ENCODE measurements at regions not wholly inside any gene's neighbourhood (a gene's known extent, or its start where the extent isn't known, plus 50 kb on each side); places are given as distances from the start of the nearest gene placed in this dataset.

DNA sequence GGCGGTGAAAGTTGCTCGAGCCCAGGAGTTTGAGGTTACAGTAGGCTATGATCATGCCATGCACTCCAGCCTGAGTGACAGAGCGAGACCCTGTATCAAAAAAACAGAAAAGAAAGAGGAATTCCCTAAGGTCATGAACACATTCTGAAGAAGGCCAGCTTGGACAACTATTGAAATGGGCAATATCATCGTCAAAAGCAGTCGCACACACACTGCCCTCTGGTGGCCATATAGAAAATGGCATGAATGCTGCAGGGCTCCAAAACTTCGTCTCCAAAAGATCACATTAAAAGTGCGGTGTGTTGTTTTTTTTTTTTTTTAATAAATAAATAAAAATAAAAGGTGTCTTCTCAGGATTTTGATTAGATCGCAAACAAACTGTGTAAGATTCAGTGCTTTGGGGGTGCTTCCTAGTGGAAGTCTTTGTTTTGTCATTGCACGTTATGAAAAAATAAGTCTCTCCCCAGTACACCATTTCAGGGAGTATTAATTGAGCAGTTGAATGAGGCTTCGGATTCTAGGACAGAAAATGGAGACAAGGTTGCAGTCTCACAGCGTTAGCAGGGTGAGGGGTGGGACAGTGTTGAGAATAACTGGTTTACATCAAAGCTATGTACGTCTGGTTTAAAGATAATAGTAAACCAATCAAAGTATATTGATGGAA lies 87.5 kb upstream of the FMN2 start:
- peaks cover 13 to 24% (median 22%) of the 10 kb centered on the region in 3 donors for H3K27me3 Mint-ChIP-seq (ENCODE audit: low read depth in 3 of 3)

GRCh38 chr1:240005997-240006650 lies 85.6 kb upstream of the FMN2 start:
- Histone ChIP-seq H3K79me2 (ENCODE audit: insufficient read depth, low read length) (no peaks in the 10 kb centered on the region), H3K36me3 (replicated peaks in 1 of 2; ENCODE audit: control insufficient read depth in 1 of 2, insufficient read depth in 2 of 2, low read length in 2 of 2) (no peaks in the 10 kb centered on the region), H4K20me1 (ENCODE audit: insufficient read depth, low read length) (no peaks in the 10 kb centered on the region), H3K4me1 (ENCODE audit: control insufficient read depth in 1 of 2, insufficient read depth in 2 of 2, low read length in 2 of 2) (no peaks in the 10 kb centered on the region), H2AFZ (ENCODE audit: insufficient read depth, low read depth, low read length, poor library complexity, severe bottlenecking) (no peak overlapping the region), H3K9ac (ENCODE audit: insufficient read depth, low read length, poor library complexity, severe bottlenecking) (no peak overlapping the region), H3K4me2 (replicated peaks; ENCODE audit: extremely low read depth, low read length, poor library complexity, severe bottlenecking) (no peak overlapping the region), H3K27me3 (ENCODE audit: control insufficient read depth in 2 of 2, insufficient read depth in 2 of 2, low read length in 2 of 2) (peaks cover 0 to 3% of the 10 kb centered on the region in 2 donors), H3K9me3 (replicated peaks in 1 of 2; ENCODE audit: control insufficient read depth in 1 of 2, insufficient read depth in 1 of 2, low read length in 2 of 2) (peaks cover 6% of the 10 kb centered on the region in 2 donors), H3K4me3 (replicated peaks in 1 of 3; ENCODE audit: low read depth in 2 of 3, low read length in 3 of 3) (no peak overlapping the region), H3K27ac (ENCODE audit: low read depth in 1 of 2, low read length in 2 of 2) (no peak overlapping the region)
- peaks cover 0 to 16% (median 7%) of the 10 kb centered on the region in 3 donors for H3K27me3 Mint-ChIP-seq (ENCODE audit: low read depth in 3 of 3)
- no peak for DNase-seq
- WGBS (ENCODE audit: insufficient coverage), result 40% methylated on average over 1 of the region's 5 CpGs
- no peak overlapping the region for H3K27ac Mint-ChIP-seq
- H3K9me3 Mint-ChIP-seq, result peaks cover 0 to 13% (median 9%) of the 10 kb centered on the region in 7 donors
- TF ChIP-seq, protein P1, sequence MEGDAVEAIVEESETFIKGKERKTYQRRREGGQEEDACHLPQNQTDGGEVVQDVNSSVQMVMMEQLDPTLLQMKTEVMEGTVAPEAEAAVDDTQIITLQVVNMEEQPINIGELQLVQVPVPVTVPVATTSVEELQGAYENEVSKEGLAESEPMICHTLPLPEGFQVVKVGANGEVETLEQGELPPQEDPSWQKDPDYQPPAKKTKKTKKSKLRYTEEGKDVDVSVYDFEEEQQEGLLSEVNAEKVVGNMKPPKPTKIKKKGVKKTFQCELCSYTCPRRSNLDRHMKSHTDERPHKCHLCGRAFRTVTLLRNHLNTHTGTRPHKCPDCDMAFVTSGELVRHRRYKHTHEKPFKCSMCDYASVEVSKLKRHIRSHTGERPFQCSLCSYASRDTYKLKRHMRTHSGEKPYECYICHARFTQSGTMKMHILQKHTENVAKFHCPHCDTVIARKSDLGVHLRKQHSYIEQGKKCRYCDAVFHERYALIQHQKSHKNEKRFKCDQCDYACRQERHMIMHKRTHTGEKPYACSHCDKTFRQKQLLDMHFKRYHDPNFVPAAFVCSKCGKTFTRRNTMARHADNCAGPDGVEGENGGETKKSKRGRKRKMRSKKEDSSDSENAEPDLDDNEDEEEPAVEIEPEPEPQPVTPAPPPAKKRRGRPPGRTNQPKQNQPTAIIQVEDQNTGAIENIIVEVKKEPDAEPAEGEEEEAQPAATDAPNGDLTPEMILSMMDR (IDR thresholded peaks at IDR 0.05), result no peak
- intact Hi-C loops (cut with micrococcal nuclease), result no loop called here
- no peaks in the 10 kb centered on the region for H3K4me1 Mint-ChIP-seq
- H3K36me3 Mint-ChIP-seq, result no peaks in the 10 kb centered on the region
- H3K4me3 Mint-ChIP-seq, result no peak overlapping the region

More for the DNA sequence above, 87.5 kb upstream of the FMN2 start:
- Mint-ChIP-seq H3K4me3 (no peak overlapping the region), H3K9me3 (peaks cover 0 to 4% (median 3%) of the 10 kb centered on the region in 7 donors), H3K36me3 (no peaks in the 10 kb centered on the region), H3K4me1 (no peaks in the 10 kb centered on the region), H3K27ac (no peak overlapping the region)
- no peaks in the 10 kb centered on the region for H3K79me2 ChIP-seq (ENCODE audit: insufficient read depth, low read length)
- H3K27me3 ChIP-seq (ENCODE audit: control insufficient read depth in 2 of 2, insufficient read depth in 2 of 2, low read length in 2 of 2), result peaks cover 4 to 16% of the 10 kb centered on the region in 2 donors
- TF ChIP-seq, protein P1 (IDR thresholded peaks at IDR 0.05), result peak; percentile 93
- H3K4me1 ChIP-seq (ENCODE audit: control insufficient read depth in 1 of 2, insufficient read depth in 2 of 2, low read length in 2 of 2), result no peaks in the 10 kb centered on the region
- H3K27ac ChIP-seq (ENCODE audit: low read depth in 1 of 2, low read length in 2 of 2), result no peak overlapping the region
- no peaks in the 10 kb centered on the region for H4K20me1 ChIP-seq (ENCODE audit: insufficient read depth, low read length)
- no peak overlapping the region for H3K4me3 ChIP-seq (replicated peaks in 1 of 3; ENCODE audit: low read depth in 2 of 3, low read length in 3 of 3)
- 58% methylated on average over 5 of the region's 12 CpGs for WGBS (ENCODE audit: insufficient coverage)
- intact Hi-C loops (cut with micrococcal nuclease), result no loop called here
- H3K36me3 ChIP-seq (replicated peaks in 1 of 2; ENCODE audit: control insufficient read depth in 1 of 2, insufficient read depth in 2 of 2, low read length in 2 of 2), result no peaks in the 10 kb centered on the region
- no peak overlapping the region for H3K4me2 ChIP-seq (replicated peaks; ENCODE audit: extremely low read depth, low read length, poor library complexity, severe bottlenecking)
- peak in 2 of 3 donors; percentile 3 to 9 for DNase-seq
- H2AFZ ChIP-seq (ENCODE audit: insufficient read depth, low read depth, low read length, poor library complexity, severe bottlenecking), result no peak overlapping the region
- H3K9me3 ChIP-seq (replicated peaks in 1 of 2; ENCODE audit: control insufficient read depth in 1 of 2, insufficient read depth in 1 of 2, low read length in 2 of 2), result no peaks in the 10 kb centered on the region
- H3K9ac ChIP-seq (ENCODE audit: insufficient read depth, low read length, poor library complexity, severe bottlenecking), result no peak overlapping the region

Data from CD14-positive monocyte (primary cell).